SK-N-MC (cell line): ENCODE measurements at regions not wholly inside any gene's neighbourhood (a gene's known extent, or its start where the extent isn't known, plus 50 kb on each side); places are given as distances from the start of the nearest gene placed in this dataset.

Source experiments
- EZH2 ChIP-seq: fragments of 200-600 bp; sonication (generic); IDR thresholded peaks from one replicate; pipeline ENCODE4 v1.6.1; 2017; ENCODE audit warnings: antibody characterized with exemption
- FOXP2 ChIP-seq: optimal IDR thresholded peaks from 2 replicates; pipeline ENCODE3; 2011; ENCODE audit warnings: mild to moderate bottlenecking, moderate library complexity; ENCODE audit not compliant: insufficient read depth; ENCODE audit errors: extremely low read length, control extremely low read depth
- POLR2AphosphoS5 ChIP-seq: IDR thresholded peaks from 2 replicates; pipeline ENCODE4 v1.6.1; 2012; ENCODE audit warnings: mild to moderate bottlenecking, low read depth, low read length, borderline replicate concordance

- TF ChIP-seq EZH2 (no peak), FOXP2 (no peak), POLR2AphosphoS5 (no peak)
Observed at GRCh38 chr21:22993144-22993543, 1994.9 kb downstream of the NCAM2 start.
